HG03469 (cell line): ENCODE measurements at regions not wholly inside any gene's neighbourhood (a gene's known extent, or its start where the extent isn't known, plus 50 kb on each side); places are given as distances from the start of the nearest gene placed in this dataset.
"Not testable (repeated sequence)": the region's sequence is repeated elsewhere in the genome, so short reads cannot be mapped to it uniquely, and the experiment has no call there.

Experiments used
- ATAC-seq: cut with Tn5 transposase; IDR thresholded peaks from one replicate; pipeline ENCODE4 v1.9.1; 2021; ENCODE audit warnings: mild to moderate bottlenecking, moderate library complexity, moderate number of reproducible peaks; ENCODE audit not compliant: unreplicated experiment

GRCh38 chr14:87640553-87640952 is 352.4 kb downstream of the GALC start:
- no peak for ATAC-seq

GRCh38 chr14:87638196-87638595 is 354.8 kb downstream of the GALC start:
- ATAC-seq, result no peak

GRCh38 chr14:87635442-87635841 is 357.5 kb downstream of the GALC start:
- ATAC-seq, result no peak

DNA sequence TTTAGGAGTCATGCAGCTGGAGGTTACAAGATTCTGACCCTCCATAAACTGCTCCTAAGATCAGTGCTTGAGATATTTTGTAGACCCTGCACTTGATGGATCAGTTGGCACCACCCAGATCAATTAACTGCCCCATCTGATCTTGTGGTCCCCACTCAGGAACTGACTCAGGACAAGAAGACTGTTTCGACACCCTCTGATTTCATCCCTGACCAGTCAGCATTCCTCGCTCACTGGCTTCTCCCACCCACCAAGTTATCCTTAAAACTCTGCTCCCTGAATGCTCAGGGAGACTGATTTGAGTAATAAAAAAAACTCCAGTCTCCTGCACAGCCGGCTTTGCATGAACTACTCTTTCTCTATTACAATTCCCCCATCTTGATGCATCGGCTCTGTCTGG is 360.2 kb downstream of the GALC start:
- ATAC-seq, result no peak

GRCh38 chr14:87630846-87631245 is 362.1 kb downstream of the GALC start:
- no peak for ATAC-seq

- no peak for ATAC-seq
Measured at GRCh38 chr14:87629788-87630187, 363.2 kb downstream of the GALC start.

- no peak for ATAC-seq
Measured at GRCh38 chr14:87628780-87629179, 364.2 kb downstream of the GALC start.

DNA sequence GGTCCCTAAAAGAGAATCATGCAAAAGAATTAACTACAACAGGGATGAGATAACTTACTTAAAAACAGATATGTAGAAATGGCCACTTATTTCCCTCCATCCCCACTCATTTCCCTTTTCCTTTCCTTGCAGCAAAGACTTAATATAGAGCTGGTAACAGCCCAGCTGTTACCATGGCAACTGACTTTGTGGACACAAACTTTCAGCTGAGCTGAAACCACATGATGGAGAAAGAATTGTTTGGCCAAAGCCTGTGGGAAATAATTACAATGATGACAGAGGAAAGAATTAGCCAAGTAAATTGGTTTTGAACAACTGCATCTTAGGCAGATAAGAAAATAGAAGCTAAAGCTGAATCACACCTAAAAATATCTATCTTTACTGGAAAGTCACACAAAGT is 364.9 kb downstream of the GALC start:
- ATAC-seq, result no peak

DNA sequence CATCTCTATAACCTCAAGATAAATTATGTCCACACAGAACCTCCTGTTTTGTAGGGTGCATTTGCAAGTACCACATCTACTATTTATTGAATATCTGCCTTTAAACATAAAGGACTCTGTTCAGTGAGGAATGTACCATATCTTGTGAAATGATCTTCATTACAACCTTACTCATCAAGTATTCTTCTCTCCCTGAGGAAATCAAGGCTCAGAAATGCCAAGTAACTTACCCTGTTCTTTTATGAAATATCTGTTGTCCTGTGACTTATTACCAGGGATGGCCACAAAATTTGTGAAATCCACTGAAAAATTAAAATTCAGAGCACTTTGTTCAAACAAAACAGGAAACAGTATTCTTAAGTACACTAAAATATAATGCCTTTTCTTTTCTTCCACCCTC is 366.7 kb downstream of the GALC start:
- no peak for ATAC-seq

GRCh38 chr14:87623616-87624015 is 369.4 kb downstream of the GALC start:
- ATAC-seq, result no peak

DNA sequence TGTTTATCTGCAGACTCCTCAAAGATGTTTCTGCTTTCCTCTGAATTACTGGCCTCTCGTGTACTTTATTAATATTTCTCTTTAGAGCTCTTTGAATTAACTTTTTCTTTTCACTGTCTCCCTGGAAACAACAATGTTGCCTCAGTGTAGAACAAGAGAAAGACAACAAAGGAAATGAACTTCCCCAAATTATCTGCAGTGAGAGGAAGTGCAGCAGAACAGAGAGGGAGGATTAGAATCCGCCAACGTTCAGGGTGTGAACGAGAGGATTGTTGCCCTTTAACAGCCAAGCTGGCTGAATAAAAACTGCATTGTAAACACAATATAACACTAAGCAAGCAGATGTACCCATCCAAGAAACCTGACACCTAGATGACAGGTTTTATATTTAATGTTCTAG is 375.9 kb downstream of the GALC start:
- no peak for ATAC-seq

GRCh38 chr14:87615822-87616679 is 376.9 kb downstream of the GALC start:
- no peak for ATAC-seq

DNA sequence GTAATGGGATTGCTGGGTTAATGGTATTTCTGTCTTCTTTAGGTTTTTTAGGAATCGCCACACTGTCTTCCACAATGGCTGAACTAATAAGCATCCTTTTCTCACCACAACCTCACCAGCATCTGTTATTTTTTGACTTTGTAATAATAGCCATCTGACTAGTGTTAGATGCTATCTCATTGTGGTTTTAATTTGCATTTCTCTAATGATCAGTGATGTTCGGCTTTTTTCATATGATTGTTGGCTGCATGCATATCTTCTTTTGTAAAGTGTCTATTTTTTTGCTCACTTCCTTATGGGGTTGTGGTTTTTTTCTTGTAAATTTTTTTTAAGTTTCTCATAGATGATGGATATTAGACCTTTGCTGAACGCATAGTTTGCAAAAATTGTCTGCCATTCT is 377.9 kb downstream of the GALC start:
- no peak for ATAC-seq

DNA sequence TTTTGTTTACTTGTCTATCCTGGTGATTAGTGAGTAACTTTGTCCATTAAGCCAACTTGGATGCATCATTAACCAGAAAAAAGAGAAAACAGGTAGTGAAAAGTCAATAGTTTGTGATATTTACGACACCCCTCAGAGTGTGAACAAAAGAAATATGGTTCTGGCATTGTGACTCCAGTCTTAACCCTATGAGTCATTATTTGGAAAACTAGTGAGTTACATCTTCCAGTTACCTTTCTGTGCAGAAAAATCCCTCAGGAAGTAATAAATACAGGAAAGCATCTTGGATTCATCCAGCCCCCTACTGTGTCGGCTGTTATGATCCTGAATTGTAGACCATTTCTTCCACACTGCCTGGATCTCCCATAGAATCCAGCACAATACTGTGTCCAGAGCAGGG is 379.1 kb downstream of the GALC start:
- no peak for ATAC-seq

GRCh38 chr14:87607056-87607455 is 385.9 kb downstream of the GALC start:
- ATAC-seq, result not testable (repeated sequence)

- ATAC-seq, result no peak
Measured at GRCh38 chr14:87601036-87601435, 391.9 kb downstream of the GALC start.

GRCh38 chr14:87600240-87600639 is 392.7 kb downstream of the GALC start:
- no peak for ATAC-seq

DNA sequence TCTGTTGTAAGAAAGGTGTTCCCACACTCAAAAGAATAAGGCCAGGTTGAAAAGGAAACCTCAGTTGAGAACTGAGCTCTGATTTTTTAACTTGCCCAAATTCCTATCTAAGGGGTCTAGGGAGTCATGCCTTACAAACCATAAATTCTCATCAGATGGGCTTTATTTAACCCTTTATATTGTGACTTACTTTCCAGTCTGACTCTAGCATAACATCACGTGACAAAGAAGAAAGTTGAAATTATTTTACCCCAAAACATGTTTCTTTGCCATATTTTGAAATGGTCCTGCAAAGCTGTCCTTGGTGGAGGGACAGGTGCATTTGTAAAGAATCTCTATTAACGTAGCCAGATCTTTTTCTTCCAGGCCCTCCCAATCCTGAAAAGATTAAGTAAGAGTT is 411.7 kb downstream of the GALC start:
- ATAC-seq, result no peak

DNA sequence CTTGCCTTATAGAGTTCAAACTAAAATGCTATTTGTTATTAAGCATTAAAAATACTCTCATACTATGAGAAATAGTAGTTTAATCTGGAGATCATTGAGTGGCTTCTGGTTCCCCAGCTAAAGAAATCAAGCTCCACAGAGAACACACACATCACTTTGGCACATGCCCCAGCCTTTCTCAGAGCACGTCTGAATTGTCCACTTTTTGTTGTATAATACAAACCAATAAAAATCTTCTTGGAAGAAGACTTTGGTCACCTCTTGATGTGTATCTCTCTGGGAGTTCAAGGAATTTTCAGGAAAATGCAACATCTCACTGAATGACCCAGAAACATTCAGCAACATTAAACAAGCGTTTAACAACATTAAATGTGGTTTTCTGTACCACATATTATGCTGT is 413.9 kb downstream of the GALC start:
- no peak for ATAC-seq

- no peak for ATAC-seq
Measured at GRCh38 chr14:87575378-87575777, 417.6 kb downstream of the GALC start.

GRCh38 chr14:87573591-87573990 is 419.4 kb downstream of the GALC start:
- ATAC-seq, result no peak

- no peak for ATAC-seq
Measured at GRCh38 chr14:87567618-87568295, 425.2 kb downstream of the GALC start.
